Frontal cortex (tissue), 3 donors: ENCODE measurements at regions not wholly inside any gene's neighbourhood (a gene's known extent, or its start where the extent isn't known, plus 50 kb on each side); places are given as distances from the start of the nearest gene placed in this dataset.
"Not testable (repeated sequence)": the region's sequence is repeated elsewhere in the genome, so short reads cannot be mapped to it uniquely, and the experiment has no call there.

ENCODE experiments used
- DNase-seq, 2 donors: peaks; one replicate each; pipeline ENCODE4 v3.0.0; 2012; ENCODE audit warnings: low spot score in 2 of 2
- FAIRE-seq: peaks from 2 replicates; lab custom pipeline; 2012; peaks lifted over from hg19 to GRCh38; lab: Jason Lieb, UNC
- donor health status: control.
- donor health status: control.
- donor health status: control.

DNA sequence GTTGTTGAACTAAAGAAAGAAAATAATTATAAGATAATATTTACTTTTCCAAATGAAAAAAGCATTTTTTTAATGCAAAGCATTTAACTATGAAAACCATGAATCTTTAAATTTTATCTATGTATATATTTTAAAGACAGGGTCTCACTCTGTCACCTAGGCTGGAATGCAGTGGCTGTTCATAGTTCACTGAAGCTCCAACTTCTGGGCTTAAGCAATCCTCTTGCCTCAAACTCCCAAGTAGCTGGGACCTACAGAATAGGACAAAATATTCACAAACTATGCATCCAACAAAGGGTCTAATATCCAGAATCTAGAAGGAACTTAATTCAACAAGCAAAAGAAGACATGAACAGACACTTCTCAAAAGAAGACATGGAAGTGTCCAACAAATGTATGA is 55.9 kb upstream of the ALB start:
- DNase-seq (no peak), FAIRE-seq (no peak)

GRCh38 chr4:73347497-73347896 is 56.6 kb upstream of the ALB start:
- no peak for FAIRE-seq
- no peak for DNase-seq

GRCh38 chr4:73345399-73345975 is 58.6 kb upstream of the ALB start:
- FAIRE-seq (no peak), DNase-seq (no peak)

DNA sequence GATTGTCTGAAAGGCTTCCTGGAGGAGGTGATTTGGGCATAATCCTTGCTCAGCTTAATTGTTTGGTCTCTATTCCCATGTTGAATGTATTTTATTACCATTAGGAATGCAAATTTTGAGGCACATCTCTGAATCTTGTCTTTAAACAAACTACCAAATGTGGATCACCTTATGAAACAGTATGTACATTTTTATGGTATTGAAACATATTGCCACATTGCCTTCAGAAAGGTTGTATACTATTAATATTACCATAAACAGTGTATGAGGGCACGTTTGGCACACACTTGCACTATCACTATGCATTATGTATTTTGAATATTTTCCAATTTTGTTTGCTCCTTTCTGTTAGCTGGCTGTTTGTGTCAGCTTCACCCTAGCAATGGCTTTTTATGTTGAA is 60.0 kb upstream of the ALB start:
- no peak for DNase-seq

DNA sequence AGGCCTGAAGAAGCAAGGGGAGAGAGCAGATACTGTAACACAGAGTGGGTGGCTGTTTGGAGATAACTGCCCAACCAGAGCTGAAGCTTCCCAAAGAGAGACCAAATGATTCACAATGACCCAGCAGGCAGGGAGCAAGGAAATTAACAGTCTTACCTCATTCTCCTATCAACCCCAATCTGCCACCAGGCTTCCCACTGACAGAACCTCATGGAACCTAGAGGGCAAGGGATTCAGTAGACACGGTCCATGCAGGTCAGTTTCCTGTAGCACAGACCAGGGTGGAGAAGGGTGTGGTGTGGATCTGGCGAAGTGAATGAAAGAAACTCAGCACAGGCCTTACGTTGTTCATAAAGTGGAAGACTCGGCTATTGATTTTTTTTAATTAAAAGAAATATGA is 60.7 kb upstream of the ALB start:
- no peak for FAIRE-seq
- no peak for DNase-seq

More for the DNA sequence above, 60.0 kb upstream of the ALB start:
- FAIRE-seq = no peak

- DNase-seq (peak in 1 of 2 donors; percentile 35), FAIRE-seq (no peak)
These were observed 62.6 kb upstream of the ALB start for GRCh38 chr4:73341454-73341853.

GRCh38 chr4:73340917-73341316 is 63.2 kb upstream of the ALB start:
- DNase-seq = no peak
- no peak for FAIRE-seq

- no peak for FAIRE-seq
- no peak for DNase-seq
These were observed 68.4 kb upstream of the ALB start for GRCh38 chr4:73335679-73336078.

DNA sequence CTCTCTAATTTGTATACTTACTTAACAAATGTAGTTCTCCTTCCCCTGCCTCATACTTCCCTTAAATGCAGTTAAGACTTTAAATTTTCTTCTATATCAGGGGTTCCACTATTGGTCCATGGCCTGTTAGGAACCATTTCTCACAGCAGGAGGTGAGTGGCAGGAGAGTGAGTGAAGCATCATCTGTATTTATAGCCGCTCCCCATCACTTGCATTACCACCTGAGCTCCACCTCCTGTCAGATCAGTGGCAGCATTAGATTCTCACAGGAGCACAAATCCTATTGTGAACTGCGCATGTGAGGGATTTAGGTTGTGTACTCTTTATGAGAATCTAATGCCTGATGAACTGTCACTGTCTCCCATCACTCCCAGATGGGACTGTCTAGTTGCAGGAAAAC is 72.1 kb upstream of the ALB start:
- not testable (repeated sequence) for FAIRE-seq, DNase-seq

DNA sequence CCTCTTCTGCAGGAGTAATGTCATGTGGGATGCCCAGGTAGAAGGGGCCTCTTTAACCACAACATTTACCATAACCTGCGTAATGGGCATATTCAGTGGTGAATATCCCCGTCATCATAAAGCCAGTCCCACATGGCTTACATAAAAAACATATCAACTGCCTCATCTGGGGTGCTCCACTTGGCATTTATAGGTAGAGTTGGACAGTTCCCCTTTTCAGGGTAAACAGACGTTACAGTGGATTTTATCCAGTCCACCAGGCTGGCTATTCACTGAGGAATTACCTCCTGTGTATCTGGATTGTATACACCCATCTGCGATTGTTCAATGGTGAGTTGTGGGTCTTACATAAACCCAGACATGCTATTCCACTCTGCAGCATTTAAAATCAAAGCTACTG is 70.7 kb upstream of the ANKRD17 start:
- no peak for FAIRE-seq
- no peak for DNase-seq

DNA sequence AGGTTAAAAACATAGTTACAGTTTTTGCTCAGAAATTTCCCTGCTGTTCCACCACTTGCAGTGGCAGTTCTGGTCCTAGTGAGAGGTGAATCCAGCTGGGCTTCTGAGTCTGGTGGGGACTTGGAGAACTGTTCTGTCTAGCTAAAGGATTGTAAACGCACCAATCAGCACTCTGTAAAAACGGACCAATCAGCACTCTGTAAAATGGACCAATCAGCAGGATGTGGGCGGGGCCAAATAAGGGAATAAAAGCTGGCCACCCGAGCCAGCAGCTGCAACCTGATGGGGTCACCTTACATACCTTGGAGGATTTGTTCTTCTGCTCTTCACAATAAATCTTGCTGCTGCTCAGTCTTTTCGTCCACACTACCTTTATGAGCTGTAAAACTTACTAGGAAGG is 67.2 kb upstream of the ANKRD17 start:
- not testable (repeated sequence) for DNase-seq, FAIRE-seq

DNA sequence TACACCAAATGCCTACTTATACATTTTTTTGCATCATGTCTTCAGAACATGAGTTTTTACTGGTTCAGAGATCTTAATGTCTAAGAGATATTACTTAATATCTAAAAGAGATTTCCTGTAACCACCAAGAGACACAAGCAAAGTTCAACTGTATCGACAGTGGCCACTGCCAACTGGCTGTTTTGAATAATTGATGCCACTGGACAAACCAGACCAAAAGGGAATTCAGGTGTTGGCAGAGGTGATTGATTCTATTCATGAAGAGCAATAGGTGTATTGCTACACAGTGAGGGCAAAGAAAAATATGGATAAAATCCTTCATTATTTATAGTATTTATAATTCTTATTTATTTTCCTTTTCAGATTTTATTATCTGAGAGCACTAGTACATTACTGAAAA is 58.5 kb upstream of the ANKRD17 start:
- FAIRE-seq (no peak), DNase-seq (no peak)

- DNase-seq (no peak), FAIRE-seq (no peak)
These were observed 56.5 kb upstream of the ANKRD17 start for GRCh38 chr4:73315091-73315490.

DNA sequence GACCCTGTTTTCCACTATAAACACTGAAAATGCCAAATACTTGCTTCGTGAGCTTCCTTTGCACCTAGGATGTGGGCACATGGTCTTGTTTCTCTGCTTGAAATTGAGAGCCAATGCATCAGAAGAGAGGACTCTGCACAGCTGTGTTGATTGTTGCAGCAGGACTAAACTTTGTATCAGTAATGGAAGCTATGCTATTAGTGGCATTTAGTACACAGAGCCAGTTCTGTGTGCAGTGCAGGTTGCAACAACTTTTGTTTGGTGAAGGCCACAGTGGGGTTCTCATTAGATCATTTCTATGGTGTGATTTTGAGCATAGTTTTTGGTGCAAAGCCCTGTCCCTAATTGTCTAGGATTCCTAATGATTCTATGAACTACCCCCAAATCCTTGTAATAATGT is 54.4 kb upstream of the ANKRD17 start:
- DNase-seq (no peak), FAIRE-seq (no peak)

DNA sequence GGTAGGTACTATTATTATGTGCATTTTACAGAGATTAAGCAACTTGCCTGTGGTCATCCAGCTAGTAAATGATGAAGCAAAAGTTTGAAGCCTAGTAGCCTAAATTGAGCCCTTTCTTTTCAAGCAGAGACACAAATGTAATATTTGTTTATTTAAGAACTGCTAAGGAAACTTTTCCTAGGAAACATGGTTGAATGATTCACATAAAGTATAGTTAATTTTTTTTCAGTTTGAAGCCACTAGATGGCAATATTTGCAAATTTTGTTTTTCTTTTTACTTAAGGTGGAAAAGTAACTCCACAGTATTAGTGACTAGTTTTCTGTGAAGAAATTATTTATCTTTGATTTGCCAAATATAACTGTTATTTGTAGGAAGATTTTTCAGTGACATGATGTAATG is 52.8 kb upstream of the ANKRD17 start:
- peak; percentile 98 for FAIRE-seq
- DNase-seq = no peak

DNA sequence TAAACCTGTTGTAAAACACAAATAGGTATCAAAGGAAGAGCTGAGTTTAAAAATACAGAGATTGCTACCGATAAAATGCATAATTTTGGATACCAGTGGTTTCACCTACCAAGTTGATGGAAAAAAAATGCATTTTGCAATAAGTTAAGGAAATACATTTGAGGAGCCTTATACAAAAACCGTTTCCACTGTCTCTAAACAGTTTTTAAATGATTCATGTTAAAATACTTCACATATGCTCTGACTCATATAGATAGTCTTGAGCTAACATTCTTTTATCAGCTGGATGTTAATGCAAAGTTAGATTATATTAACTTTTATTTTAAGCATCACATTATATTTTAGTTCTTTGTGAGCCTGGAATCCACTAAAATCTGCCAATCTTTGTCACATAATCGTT is 50.6 kb upstream of the ANKRD17 start:
- FAIRE-seq (no peak), DNase-seq (no peak)
